ENCODE measurements at regions not wholly inside any gene's neighbourhood (a gene's known extent, or its start where the extent isn't known, plus 50 kb on each side); places are given as distances from the start of the nearest gene placed in this dataset.
"Not testable (repeated sequence)": the region's sequence is repeated elsewhere in the genome, so short reads cannot be mapped to it uniquely, and the experiment has no call there.

DNA sequence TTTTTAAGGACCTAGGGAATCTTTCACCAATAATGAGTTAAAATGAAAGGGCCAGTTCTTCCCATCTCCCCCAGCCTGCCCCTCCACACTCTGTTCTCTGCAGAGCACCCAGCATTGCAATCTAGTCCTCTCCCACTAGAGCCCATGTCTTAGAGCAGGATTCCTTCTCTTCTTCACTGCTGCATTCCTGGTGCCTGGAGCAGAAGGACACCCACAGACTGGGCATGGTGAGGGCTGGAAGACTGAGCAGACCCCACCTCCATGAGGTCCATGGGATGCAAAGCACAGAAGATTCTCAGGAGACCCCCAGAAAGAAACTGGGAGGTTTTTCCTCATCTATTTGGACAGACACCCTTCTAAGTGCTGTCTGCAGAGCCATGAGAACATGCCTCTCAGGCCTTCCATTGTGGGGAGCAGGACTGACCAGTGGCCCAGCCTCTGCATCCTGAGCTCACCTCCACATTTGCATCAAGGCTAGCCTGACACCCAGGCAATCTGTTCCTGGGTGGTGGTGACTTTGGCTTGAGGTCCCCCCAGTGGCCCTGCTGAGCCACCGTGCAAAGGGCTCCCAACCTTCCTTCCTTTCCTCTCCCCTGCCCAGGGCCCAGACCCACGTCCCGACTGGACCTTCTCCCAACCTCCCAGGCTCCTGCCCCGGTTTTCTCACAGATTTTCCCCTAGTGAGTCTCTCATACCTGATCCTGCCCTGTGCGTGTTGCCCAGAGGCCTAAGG is 74.2 kb upstream of the ZNF469 start:
- no peak for ATAC-seq (replicated peaks; ENCODE audit: extremely low read depth, poor library complexity, severe bottlenecking)
- DNase-seq (ENCODE audit: low spot score in 2 of 2), result no peak
- no peak overlapping the region for H3K27ac Mint-ChIP-seq (ENCODE audit: low read depth)
- peaks cover 26% of the 10 kb centered on the region for H3K27me3 Mint-ChIP-seq
- no peaks in the 10 kb centered on the region for H3K36me3 Mint-ChIP-seq (ENCODE audit: insufficient read depth)
- H3K9me3 Mint-ChIP-seq, result peaks cover 5% of the 10 kb centered on the region
- no peak overlapping the region for H3K4me3 Mint-ChIP-seq
- no peaks in the 10 kb centered on the region for H3K4me1 Mint-ChIP-seq

DNA sequence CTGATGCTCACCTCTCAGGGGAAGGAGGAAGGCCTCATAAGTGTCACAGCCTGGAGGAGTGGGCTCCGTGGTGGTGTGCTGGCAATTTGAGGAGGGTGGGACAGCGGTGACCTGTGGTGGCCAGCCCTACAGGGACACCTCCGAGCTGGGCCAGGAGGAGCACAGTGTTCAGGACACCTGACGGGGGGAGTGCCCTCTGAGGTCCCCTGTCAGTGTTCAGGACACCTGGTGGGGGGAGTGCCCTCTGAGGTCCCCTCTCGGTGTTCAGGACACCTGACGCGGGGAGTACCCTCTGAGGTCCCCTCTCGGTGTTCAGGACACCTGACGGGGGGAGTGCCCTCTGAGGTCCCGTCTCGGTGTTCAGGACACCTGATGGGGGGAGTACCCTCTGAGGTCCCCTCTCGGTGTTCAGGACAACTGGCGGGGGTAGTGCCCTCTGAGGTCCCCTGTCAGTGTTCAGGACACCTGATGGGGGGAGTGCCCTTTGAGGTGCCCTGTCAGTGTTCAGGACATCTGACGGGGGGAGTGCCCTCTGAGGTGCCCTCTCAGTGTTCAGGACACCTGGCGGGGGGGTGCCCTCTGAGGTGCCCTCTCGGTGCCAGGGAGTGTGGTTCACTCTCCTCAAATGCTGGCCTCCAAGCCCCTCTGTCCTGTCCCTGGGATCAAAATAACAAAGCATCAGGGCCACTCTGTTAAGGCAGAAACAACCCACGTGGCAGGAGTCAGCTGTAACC is 73.4 kb upstream of the ZNF469 start:
- H3K27me3 Mint-ChIP-seq, result peaks cover 26% of the 10 kb centered on the region
- no peaks in the 10 kb centered on the region for H3K36me3 Mint-ChIP-seq (ENCODE audit: insufficient read depth)
- H3K9me3 Mint-ChIP-seq, result peaks cover 5% of the 10 kb centered on the region
- no peak for ATAC-seq (replicated peaks; ENCODE audit: extremely low read depth, poor library complexity, severe bottlenecking)
- no peak overlapping the region for H3K4me3 Mint-ChIP-seq
- no peak overlapping the region for H3K27ac Mint-ChIP-seq (ENCODE audit: low read depth)
- no peaks in the 10 kb centered on the region for H3K4me1 Mint-ChIP-seq
- DNase-seq (ENCODE audit: low spot score in 2 of 2), result no peak

DNA sequence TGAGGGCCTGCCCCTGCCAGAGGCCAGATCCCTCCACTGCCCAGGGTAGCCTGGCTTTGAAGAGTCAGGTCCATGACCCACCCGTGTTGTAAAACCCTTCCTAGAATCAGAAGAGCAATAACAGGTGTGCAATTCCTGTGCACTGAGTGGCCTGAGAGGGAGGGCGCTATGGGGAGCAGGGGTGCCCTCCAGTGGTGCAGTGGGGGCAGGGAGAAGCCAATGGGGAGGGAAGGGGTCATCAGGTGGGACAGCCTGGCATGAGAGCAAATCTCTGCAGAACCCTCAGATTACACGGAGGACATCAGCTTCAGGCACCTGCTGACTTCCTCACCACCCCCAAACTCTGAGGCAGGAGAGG is 72.9 kb upstream of the ZNF469 start:
- H3K27me3 Mint-ChIP-seq, result peaks cover 26% of the 10 kb centered on the region
- H3K9me3 Mint-ChIP-seq, result peaks cover 5% of the 10 kb centered on the region
- no peaks in the 10 kb centered on the region for H3K4me1 Mint-ChIP-seq
- ATAC-seq (replicated peaks; ENCODE audit: extremely low read depth, poor library complexity, severe bottlenecking) (no peak), DNase-seq (ENCODE audit: low spot score in 2 of 2) (no peak)
- H3K4me3 Mint-ChIP-seq, result no peak overlapping the region
- H3K36me3 Mint-ChIP-seq (ENCODE audit: insufficient read depth), result no peaks in the 10 kb centered on the region
- no peak overlapping the region for H3K27ac Mint-ChIP-seq (ENCODE audit: low read depth)

DNA sequence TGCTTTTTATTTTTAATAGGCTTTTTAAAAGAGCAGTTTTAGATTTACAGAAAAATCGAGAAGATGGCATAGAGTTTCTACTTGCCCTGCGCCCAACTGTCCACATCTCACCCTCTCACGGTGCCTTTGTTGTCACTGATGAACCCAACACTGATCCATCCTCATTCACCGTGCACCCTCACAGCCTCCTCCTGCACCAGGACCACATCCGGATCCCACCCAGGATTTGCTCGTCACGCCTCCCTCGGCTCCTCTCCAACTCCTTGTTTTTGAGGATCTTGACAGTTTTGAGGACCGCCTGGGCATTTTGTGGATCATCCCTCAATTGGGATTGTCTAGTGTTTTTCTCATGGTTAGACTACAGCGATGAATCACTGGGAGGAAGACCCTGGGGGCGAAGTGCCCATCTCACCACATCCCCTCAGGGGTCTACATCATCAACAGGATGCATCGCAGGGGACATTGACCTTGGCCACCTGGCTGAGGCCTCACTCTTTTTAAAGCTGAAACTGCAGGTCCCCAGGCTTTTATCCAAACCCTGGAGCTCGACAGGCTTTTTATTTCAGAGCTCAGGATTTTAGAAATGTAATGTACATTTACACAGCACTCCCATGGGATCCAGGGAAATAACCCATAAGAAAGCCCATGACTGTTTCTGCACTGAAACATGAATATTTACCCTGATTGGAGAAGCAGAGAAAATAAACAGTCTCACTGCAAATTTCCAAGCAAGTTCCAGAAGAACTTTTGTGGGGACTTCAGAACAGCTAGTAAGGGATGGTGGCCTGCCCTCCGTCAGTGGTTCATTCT is 71.8 kb upstream of the ZNF469 start:
- no peak overlapping the region for H3K27ac Mint-ChIP-seq (ENCODE audit: low read depth)
- no peaks in the 10 kb centered on the region for H3K4me1 Mint-ChIP-seq
- no peak overlapping the region for H3K4me3 Mint-ChIP-seq
- DNase-seq (ENCODE audit: low spot score in 2 of 2) (no peak), ATAC-seq (replicated peaks; ENCODE audit: extremely low read depth, poor library complexity, severe bottlenecking) (no peak)
- no peaks in the 10 kb centered on the region for H3K36me3 Mint-ChIP-seq (ENCODE audit: insufficient read depth)
- H3K9me3 Mint-ChIP-seq, result no peaks in the 10 kb centered on the region
- H3K27me3 Mint-ChIP-seq, result peaks cover 26% of the 10 kb centered on the region

DNA sequence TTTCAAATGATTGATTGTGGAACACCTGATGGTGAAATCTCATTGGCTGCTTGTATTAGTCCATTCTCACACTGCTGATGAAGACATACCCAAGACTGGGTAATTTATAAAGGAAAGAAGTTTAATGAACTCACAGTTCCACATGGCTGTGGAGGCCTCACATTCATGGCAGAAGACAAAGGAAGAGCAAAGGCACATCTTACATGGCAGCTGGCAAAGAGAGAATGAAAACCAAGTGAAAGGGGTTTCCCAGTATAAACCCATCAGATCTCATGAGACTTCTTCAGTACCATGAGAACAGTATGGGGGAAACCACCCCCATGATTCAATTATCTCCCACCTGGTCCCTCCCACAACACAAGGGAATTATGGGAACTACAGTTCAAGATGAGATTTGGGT is 70.9 kb upstream of the ZNF469 start:
- H3K9me3 Mint-ChIP-seq; H3K36me3 Mint-ChIP-seq (ENCODE audit: insufficient read depth); H3K27ac Mint-ChIP-seq (ENCODE audit: low read depth): not testable (repeated sequence)

DNA sequence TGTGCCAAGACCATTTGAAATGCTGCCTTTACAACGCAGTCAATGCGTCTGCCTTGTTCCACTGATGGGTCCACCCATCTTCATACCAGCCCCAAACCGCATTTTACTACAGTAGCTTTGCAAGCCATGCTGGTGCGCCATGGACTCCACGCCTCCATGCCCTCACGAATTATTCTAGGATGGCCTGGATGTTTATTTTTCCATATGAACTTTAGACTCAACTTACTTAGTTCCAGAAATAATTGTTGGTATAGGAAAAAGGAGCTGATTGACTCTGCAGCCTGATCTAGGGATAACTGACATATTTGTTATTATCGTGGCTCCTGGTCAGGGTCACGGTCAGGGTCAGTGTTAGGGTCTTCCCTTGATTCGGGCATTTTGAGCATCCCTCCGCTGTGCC is 70.0 kb upstream of the ZNF469 start:
- no peak for ATAC-seq (replicated peaks; ENCODE audit: extremely low read depth, poor library complexity, severe bottlenecking)
- Mint-ChIP-seq H3K27me3 (peaks cover 32% of the 10 kb centered on the region), H3K36me3 (ENCODE audit: insufficient read depth) (no peaks in the 10 kb centered on the region), H3K4me1 (no peaks in the 10 kb centered on the region), H3K27ac (ENCODE audit: low read depth) (no peak overlapping the region), H3K4me3 (no peak overlapping the region), H3K9me3 (no peaks in the 10 kb centered on the region)
- DNase-seq (ENCODE audit: low spot score in 2 of 2), result no peak

More for the DNA sequence above, 70.9 kb upstream of the ZNF469 start:
- H3K27me3 Mint-ChIP-seq, result peaks cover 26% of the 10 kb centered on the region
- H3K4me3 Mint-ChIP-seq; ATAC-seq (replicated peaks; ENCODE audit: extremely low read depth, poor library complexity, severe bottlenecking); DNase-seq (ENCODE audit: low spot score in 2 of 2); H3K4me1 Mint-ChIP-seq: not testable (repeated sequence)

DNA sequence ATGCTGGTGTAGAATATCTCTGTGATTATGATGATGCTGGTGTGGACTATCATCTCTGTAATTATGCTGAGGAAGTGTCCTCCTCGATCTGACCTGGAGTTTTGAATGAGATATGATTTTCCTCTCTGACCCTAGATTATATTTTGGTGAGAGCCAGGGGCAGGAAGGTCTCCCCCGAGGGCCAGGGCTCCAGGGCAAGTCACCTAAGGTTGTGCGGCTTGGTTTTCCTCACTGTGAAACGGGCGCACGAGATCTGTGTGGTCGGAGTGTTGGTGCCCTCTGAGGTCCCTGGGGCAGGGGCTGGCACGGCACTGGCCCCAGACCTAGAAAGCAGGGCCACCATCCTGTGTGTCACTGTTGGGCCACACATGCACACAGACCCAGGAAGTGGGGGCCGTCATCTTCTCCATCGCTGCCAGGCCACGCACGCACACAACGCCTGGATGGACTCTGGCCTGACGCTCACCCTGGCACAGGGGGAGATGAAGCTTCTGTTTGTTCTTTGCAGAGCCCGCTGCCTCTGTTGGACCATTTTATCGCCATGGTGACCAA is 67.7 kb upstream of the ZNF469 start:
- ATAC-seq (replicated peaks; ENCODE audit: extremely low read depth, poor library complexity, severe bottlenecking), result no peak
- no peak overlapping the region for H3K27ac Mint-ChIP-seq (ENCODE audit: low read depth)
- H3K36me3 Mint-ChIP-seq (ENCODE audit: insufficient read depth), result no peaks in the 10 kb centered on the region
- H3K4me1 Mint-ChIP-seq, result no peaks in the 10 kb centered on the region
- H3K4me3 Mint-ChIP-seq, result no peak overlapping the region
- H3K9me3 Mint-ChIP-seq, result no peaks in the 10 kb centered on the region
- peaks cover 14% of the 10 kb centered on the region for H3K27me3 Mint-ChIP-seq
- DNase-seq (ENCODE audit: low spot score in 2 of 2), result no peak

DNA sequence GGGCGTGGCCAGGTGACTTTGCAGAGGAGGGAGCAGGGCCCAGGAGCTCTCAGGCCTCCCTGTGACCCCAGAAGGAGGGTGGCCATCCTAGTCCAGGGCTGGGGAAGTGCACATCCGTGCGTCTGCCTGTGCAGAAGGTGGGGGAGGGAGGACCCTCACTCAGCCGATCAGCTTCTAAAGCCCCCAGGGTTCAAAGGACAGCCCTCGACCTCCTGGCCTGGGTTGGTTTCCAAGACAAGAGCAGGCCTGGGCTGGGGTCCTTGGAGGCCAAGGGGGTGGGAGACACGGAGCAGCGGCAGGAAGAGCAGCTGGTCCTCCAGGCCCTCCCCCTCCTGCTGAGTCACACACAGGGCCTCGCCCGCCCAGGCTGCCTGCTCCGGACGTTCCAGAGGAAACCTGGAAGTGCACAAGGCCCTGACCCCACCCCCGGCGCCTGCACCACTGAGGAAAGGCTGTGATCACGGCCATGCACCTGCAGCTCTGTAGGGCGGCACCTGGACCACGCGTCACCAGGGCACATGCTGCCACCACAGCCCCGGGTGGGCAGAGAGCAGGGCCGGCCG is 67.1 kb upstream of the ZNF469 start:
- H3K36me3 Mint-ChIP-seq (ENCODE audit: insufficient read depth), result no peaks in the 10 kb centered on the region
- H3K27ac Mint-ChIP-seq (ENCODE audit: low read depth), result no peak overlapping the region
- ATAC-seq (replicated peaks; ENCODE audit: extremely low read depth, poor library complexity, severe bottlenecking) (no peak), DNase-seq (ENCODE audit: low spot score in 2 of 2) (no peak)
- no peaks in the 10 kb centered on the region for H3K4me1 Mint-ChIP-seq
- H3K9me3 Mint-ChIP-seq, result no peaks in the 10 kb centered on the region
- H3K27me3 Mint-ChIP-seq, result peaks cover 12% of the 10 kb centered on the region
- no peak overlapping the region for H3K4me3 Mint-ChIP-seq

DNA sequence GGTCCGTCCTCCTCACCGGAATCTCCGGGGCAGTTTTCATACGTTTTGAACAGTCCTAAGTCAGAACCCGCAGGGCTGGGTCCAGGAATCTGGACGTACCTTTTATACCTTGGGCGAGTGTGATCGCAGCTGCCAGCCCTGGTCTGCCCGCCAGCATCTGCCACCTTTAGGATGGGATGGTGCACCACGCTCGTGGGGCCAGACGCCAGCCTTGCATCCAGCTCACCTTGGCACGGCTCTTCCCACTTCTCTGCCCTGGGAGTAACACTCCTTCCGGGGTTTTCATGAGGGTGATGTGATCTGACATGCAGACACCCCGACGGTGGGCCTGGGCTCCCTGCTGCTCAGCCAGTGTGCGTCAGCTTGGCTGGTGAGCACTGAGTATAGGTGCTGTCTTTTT is 66.6 kb upstream of the ZNF469 start:
- Mint-ChIP-seq H3K4me1 (no peaks in the 10 kb centered on the region), H3K27ac (ENCODE audit: low read depth) (no peak overlapping the region), H3K4me3 (no peak overlapping the region), H3K9me3 (no peaks in the 10 kb centered on the region), H3K36me3 (ENCODE audit: insufficient read depth) (no peaks in the 10 kb centered on the region), H3K27me3 (peaks cover 12% of the 10 kb centered on the region)
- ATAC-seq (replicated peaks; ENCODE audit: extremely low read depth, poor library complexity, severe bottlenecking), result no peak
- DNase-seq (ENCODE audit: low spot score in 2 of 2), result no peak

DNA sequence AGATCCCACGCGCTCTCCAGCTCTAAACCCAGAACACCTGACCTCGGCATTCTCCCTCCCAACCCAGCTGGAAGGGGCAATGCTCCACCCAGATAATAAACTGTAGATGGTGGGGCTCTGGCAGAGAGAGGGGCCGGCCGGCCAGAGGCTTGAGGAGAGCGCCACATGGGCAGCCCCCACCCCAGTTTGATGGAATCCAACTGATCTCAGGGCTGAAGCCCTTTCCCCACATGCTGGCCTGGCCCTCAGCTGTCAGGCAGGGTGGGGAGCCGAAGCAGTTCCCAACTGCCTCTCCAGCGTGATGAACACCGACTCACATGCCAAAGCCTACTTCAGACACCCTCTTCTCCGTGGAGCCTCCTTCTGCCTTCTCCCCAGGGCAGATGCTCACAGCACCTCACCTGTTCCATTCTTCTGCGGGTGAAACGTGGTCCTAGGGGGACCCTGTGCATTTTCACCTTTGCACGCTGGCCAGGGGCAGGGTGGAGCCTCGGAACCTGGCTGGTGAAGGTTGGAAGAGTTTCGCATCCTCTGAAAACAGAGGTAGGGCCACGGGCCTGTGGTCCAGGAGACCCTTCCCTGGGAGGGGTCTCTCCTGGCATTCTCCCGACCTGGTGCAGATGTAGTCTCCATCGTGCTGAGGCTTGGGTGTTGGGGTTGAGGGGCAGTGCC is 65.7 kb upstream of the ZNF469 start:
- H3K27me3 Mint-ChIP-seq, result peaks cover 12% of the 10 kb centered on the region
- H3K27ac Mint-ChIP-seq (ENCODE audit: low read depth), result no peak overlapping the region
- DNase-seq (ENCODE audit: low spot score in 2 of 2) (no peak), ATAC-seq (replicated peaks; ENCODE audit: extremely low read depth, poor library complexity, severe bottlenecking) (no peak)
- no peak overlapping the region for H3K4me3 Mint-ChIP-seq
- H3K4me1 Mint-ChIP-seq, result no peaks in the 10 kb centered on the region
- H3K9me3 Mint-ChIP-seq, result no peaks in the 10 kb centered on the region
- no peaks in the 10 kb centered on the region for H3K36me3 Mint-ChIP-seq (ENCODE audit: insufficient read depth)

DNA sequence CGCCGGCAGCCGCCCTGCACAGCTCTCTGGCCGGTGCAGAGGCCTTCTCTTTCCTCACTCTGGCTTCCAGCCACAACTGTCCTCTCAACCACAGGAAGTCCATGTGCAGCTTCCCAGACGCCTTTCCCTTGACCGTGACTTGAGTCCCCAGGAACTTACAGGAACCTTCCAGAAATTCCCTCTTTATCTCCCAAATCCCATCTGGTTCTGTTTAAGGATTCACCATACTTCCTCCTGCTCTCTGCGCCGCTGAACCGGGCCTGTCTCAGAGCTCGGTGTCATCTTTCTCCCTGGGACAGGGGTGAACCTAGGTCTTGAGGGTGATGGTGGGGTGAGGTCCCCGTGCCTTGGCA is 65.2 kb upstream of the ZNF469 start:
- ATAC-seq (replicated peaks; ENCODE audit: extremely low read depth, poor library complexity, severe bottlenecking) (no peak), DNase-seq (ENCODE audit: low spot score in 2 of 2) (no peak)
- H3K4me1 Mint-ChIP-seq, result no peaks in the 10 kb centered on the region
- H3K4me3 Mint-ChIP-seq, result no peak overlapping the region
- H3K9me3 Mint-ChIP-seq, result no peaks in the 10 kb centered on the region
- no peaks in the 10 kb centered on the region for H3K36me3 Mint-ChIP-seq (ENCODE audit: insufficient read depth)
- peaks cover 12% of the 10 kb centered on the region for H3K27me3 Mint-ChIP-seq
- H3K27ac Mint-ChIP-seq (ENCODE audit: low read depth), result no peak overlapping the region

DNA sequence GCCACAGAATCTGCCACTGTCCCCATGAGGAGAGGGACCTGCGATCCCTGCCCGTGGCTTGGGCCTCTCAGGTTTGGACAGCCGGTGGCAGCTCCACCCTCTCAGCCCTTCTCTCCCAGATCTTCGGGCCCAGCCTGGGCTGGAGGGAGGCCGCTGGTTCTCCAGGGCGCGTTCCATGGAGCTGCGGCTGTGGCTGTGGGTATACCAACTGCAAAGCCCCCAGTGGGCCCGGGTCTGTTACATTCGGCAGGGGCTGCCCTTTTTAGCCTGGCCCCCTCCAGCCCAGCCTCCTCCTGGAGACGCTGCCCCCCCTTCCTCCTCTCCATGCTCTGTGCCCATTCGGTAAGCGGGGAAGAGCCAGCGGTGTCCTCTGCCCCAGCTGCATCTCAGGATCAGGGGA is 64.7 kb upstream of the ZNF469 start:
- ATAC-seq (replicated peaks; ENCODE audit: extremely low read depth, poor library complexity, severe bottlenecking) (no peak), DNase-seq (ENCODE audit: low spot score in 2 of 2) (no peak)
- Mint-ChIP-seq H3K4me3 (no peak overlapping the region), H3K27ac (ENCODE audit: low read depth) (no peak overlapping the region), H3K4me1 (no peaks in the 10 kb centered on the region), H3K27me3 (peaks cover 12% of the 10 kb centered on the region), H3K9me3 (no peaks in the 10 kb centered on the region), H3K36me3 (ENCODE audit: insufficient read depth) (no peaks in the 10 kb centered on the region)

Measured in central memory CD8-positive, alpha-beta T cell (primary cell).